CD4-positive, alpha-beta T cell treated with Interleukin-6 for 4 hours (primary cell): ENCODE measurements at regions not wholly inside any gene's neighbourhood (a gene's known extent, or its start where the extent isn't known, plus 50 kb on each side); places are given as distances from the start of the nearest gene placed in this dataset.
"Not testable (repeated sequence)": the region's sequence is repeated elsewhere in the genome, so short reads cannot be mapped to it uniquely, and the experiment has no call there.

Source experiments
- DNase-seq: peaks from one replicate; pipeline ENCODE4 v3.0.0-alpha.2; 2020; ENCODE audit warnings: mixed read lengths

DNA sequence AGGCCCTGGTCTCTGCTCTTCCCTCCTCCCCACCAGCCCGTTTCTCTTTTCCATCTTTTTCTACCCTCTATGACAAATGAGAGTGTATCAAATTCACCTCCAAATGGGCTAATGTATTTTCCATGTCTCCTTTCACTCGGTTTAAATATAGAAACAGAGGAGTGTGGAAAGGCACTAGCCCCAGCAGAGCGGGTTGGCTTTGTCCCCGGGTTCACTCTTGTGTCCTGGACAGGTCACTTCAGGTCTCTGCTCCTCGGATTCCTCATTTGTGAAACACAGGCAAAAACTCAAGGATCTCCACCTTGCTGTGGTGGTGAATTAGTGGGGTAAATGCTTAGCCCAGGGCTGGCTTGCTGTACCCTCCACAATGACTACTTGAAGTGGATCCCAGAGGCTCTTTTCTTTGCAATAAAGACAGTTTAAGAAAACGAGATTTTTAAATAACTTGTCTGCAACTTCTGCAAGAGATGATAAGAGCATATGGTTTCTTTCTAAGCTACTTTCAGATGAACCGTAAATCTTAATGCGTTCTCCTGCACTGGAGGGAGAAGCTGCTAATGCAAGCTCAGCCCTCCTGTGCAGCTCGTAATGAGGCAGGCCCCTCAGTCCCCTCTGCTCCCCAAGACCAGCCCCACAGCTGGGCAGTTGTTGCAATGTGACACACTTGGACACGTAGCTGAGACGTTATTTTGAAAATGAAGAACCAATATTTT is 292.9 kb downstream of the THBS2 start:
- no peak for DNase-seq

DNA sequence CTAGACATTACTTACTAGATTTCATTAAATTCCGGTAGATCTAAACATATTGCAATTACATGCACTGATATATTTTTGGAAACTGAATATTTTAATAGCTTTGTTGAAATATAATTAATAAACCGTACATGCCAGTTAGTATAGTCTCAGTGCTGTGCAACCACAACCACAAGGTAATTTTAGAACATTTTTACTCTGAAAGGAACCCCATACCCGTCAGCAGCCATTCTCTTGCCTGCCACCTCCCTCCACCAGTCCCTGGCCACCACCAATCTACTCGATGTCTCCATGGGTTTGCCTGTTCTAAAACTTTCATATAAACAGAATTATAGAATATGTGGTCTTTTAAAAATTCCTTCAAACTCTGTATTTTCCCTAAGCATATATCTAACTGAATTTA is 293.9 kb downstream of the THBS2 start:
- DNase-seq: no peak

DNA sequence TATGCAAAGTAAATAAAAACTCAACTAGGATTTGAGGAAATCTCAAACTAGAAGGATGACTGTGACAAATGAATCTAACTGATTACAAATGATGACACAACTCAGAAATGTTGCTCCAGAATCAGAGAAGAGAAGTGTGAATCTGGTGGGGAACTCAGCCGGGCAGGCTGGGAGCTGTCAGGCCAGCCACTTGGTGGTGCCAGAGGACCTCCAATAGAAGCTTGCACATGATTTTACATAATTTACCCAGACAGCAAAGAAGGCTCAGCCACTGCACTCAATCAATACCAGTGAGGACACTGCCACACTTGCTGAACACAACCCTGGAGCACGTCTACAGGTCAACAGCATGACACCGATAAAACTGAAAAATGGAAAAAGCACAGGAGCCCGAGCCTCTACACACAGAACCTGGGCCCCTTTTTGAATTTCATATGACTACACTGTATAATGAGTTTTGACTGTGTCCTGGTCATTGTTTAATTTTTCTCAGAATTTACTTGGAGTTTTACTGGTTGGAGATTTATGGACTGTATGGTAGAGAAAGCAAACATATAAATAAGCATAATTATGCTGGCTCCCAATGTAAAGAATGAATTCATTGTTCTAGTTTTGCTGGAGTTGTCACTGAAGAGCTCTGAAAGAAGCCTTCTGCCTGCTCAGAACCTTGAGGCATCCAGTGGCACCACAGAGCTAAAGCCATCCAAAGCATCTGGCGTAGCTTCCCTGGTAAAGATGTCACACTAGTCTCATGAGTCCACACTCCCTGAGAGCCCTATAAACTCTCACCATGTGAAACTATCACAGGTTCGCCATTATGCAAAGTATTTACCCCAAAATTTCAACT is 296.5 kb downstream of the THBS2 start:
- DNase-seq: peak; percentile 45

DNA sequence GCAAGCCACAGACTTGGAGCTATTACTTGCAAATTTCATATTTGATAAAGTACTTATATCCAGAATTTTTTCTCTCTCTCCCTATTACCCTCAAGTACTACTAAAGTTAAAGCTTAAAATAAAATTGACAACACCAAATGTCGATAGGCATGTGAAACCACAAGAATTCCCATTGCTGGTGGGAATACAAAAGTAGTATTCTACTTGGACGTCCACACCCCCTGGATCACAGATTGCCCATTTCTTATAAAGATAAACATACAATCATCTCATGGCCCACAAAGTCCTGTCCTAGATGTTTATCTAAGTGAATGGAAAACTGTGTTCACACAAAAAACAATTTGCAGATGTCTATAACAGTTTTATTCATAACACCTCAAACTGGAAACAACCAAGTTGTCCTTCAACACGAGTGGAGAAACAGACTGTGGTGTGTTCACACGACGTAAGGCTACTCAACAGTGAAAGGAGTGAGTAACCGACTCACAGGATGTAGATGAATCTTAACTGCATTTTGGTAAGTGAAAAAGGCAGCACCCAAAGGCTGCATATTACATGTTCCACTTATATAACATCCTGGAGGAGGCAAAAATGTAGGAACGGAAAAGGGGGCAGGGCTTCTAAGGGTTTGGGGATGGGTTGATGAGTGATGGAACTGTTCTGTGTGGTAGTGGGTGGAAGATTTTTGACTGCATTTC is 297.4 kb downstream of the THBS2 start:
- no peak for DNase-seq

DNA sequence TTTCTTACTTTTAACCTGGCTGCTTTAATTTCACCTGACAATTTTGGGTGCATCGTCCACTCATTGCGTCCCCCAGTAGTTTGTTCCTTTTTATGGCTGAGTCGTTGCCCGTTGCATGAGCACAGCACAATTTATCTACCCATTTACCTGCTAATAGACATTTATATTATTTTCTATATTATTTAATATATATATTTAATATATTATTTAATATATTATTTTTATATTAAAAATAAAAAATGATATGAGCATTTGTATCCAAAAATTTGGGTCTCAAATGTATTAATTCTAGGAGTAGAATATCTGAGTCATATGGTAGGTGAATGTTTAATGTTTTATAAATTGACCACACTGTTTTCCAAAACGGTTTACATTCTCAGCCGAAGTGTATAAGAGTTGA is 300.2 kb downstream of the THBS2 start:
- DNase-seq: no peak

DNA sequence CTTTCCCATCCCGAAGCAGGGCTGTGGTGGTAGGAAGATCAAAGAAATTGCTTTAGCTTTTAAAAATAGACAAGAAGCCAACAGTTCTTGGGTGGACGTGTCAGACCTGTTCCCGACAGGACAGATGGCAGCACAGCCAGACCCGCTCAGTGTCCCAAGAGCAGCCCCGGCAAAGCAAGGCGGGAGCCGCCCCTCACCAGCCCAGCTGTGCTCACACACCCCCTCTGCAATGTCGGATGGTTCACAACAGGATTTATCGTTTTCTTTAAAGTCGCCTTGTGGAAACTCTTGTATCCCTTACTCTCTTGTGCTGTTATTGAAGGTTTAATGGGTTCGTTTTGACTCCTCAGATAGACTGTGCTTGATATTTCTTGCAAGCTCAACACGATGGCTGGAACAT is 302.4 kb downstream of the THBS2 start:
- no peak for DNase-seq

DNA sequence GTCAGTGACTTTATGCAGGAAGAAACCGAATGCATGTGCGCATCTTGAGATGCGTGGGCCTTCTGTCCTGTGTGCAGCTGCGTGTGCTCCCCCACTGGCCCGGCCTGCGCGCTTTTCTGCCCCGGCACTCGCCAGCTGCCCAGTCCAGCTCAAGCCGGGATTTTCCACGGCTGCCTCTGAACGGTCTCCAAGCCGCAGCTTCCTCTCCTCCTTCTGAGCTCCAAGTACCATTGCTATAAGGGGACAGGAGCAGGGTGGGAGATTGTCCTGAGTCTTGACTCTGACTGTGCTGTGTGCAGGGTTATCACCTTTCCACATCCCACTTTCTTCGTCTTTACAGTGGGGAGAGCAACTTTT is 302.8 kb downstream of the THBS2 start:
- DNase-seq: no peak

DNA sequence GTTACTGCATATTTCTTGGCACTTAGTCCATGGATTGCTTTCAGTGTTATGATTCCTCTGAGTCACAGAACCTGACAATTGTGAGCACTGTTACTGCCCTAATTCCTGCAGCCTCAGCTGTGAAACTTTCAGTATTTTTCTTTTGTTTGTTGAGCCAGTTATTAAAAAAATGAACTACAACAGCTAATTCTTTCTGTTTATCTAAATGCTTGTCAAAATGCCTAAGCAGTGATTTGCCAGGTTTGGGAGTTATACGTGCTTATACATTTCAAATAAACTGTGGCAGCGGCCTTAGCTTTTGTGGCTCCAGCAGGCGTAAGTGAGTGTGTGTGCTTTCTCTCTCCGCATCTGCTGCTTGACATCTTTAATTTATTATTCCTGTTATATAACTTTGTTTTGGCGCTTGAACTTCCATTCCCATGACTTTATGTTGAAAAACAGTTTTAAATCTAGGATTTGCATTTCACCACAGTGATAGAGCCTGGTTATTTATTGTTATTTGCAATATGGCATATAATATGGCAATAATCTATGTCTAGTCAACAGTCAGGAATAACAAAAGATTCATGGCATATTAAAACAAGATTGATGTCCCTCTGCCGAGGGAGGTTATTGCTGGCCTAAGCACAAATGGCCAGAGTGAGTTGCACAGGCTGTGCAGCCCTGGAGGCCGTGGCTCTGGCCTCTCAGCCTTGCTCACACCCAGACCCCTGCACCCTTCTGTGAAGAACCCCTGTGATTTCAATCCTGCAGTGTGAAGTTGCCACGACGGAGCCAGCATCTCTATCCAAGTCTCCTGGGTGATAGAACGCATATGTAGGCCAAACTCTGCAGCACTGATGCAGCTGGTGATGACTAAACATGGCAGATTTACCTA is 303.4 kb downstream of the THBS2 start:
- no peak for DNase-seq

DNA sequence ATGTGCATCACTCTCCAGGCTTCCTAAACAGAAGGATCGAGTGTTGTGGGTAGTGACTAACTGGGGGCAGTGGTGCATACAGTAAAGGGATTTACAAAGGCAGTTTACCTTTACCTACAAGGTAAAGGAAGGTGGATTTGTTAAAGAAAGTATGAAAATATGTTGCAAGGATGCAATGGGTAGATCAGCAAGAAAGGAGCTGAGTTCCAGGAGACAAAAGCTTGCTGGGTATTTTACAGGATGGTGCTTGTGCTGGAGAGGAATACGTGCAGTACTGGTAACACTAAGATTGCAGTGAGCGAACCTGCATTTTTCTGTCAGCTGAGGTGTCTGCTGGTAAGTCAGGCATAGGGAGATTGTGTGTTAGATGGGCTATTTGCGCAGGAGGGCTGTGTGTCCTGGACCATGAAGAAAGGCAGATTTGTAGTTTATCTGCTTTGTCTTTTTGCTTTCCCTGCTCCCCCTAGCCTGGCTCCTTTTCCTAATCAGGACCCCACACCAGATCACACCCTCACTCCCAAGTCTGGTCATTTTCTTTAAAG is 304.6 kb downstream of the THBS2 start:
- no peak for DNase-seq

DNA sequence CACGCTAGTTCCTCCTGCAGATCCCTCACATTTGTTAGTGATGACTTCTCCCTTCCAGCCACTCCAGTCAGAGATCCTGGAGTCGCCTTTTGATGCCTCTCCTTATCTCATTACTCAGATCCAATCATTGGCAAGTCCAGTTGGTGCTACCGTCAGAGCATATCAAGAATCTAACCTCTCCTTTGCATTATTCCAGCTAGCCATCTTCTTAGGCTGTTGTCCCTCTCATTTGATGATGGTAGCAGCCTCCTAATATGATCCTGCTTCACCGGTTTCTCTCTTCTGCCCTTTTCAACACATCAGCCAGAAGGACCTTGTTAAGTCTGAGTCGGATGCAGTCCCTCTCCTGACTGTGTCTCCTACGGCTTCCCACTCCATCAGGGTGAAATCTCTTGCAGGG is 305.6 kb downstream of the THBS2 start:
- no peak for DNase-seq

DNA sequence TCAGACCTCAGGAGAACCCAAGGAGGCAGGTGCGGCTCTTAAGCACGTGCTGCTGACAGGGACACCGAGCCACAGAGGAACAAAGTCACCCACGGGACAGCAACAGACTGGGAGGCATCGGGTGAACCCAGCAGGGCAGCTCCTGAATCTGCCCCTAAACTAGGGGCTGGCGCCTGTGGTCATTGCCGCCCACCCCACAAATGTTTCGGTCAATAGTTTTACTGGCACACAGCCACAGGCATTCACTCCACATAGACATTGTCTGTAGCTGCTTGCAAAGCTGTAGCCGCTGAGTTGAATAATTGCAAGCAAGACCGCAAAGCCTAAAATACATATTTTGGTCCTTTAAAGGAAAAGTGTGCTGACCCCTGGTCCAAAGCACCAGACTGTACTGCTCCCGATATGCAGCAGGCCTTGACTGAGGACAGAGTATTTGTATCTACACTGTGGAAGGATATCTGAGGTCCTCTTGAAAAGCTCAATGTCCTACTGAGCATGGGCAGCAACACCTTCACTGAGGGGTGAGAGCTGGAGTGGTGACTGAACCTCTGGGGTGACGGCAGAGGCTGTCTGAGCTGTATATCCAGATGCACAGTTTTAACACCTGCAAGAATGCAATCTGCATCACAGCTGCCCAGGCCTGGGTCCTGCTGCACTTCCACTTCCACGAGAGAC is 310.3 kb downstream of the THBS2 start:
- no peak for DNase-seq

DNA sequence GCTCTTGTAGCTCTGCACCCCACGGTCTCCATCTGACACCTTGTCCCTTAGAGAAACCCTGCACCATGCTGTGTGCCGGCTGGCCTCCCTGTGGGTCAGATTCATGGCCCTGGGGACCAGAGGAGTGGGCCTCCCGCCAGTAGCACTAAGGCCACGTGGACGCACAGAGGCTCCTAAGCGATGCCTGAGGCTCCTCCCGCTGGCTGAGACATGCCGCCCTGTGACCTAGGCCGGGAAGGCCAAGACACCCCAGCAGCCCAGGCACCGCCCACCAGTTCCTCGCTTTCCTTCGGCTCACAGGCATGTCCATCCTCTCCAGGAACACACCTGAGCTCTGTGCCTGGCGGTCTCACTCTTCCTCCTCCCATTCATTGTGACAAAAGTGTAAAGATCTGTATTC is 311.0 kb downstream of the THBS2 start:
- DNase-seq: no peak

DNA sequence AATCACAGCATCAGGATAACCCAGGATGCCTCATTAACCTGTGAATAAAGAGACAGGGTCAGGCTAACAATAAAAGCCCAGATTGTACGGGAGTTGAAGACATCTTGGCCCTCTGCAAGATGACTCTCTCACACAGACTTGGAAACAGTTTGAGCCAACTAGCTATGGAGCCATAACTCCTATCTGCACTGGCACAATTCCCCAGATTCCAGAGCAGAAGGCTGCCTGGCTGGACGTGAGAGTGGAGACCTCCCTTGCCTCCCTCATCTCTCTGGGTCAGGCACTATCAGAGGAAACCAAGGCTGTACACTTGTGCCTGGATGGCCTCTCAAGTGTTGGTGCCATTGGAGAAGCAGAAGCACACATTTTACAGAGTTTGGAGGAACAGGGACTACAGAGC is 312.6 kb downstream of the THBS2 start:
- no peak for DNase-seq

DNA sequence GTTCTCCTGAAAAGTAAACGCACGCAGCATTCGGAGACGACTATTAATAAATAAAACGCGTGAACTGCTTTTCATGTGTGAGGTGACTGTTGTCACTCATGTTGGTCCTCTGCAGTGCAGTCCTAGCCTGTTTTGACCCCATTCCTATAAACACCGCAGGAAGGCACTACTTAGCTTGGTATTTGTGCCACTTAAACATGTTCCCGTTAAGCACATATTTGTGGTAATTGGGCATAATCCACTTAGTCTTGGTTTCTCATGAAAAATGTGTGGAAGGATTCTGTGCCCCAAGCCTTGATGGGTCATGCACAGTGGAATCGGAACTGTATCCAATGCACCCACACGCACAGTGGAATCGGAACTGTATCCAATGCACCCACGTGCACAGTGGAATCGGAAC is 313.9 kb downstream of the THBS2 start:
- no peak for DNase-seq

DNA sequence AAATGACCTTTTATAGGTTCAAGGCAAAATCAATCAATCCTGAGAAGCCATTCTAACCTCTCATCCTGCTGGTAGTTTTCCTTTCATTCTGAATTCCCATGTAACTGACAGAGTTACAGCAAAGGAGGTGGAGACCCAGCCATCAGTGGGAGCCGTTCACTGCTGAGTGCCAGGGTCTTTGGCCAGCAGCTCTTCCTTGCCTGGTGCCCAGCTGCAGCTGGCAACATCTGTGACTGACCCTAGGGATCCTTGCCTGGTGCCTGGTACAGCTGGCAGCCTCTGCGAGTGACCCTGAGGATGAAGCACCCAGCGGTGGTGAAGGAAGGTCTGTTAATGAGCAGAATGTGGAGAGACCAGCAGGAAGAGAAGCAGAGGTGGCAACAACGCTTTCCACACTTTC is 314.6 kb downstream of the THBS2 start:
- DNase-seq: no peak

DNA sequence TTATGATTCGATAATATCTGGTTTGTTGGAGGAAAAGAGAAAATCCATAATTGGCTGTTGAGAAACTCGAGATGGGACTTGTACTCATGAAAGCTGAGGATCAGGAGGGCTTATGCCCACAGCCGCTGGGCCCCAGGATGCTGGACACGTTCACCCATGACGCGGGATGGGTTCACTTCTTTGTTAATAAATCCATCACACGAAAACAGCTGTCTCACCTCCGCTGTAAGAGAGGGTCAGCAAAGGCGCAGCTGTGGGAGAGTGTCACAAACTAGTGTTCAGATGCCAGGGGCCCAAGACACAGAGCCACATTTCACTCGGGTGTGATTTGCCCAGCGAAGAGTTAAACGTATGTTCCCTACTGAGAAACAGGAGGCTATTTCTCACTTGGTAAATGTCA is 315.1 kb downstream of the THBS2 start:
- DNase-seq: no peak

DNA sequence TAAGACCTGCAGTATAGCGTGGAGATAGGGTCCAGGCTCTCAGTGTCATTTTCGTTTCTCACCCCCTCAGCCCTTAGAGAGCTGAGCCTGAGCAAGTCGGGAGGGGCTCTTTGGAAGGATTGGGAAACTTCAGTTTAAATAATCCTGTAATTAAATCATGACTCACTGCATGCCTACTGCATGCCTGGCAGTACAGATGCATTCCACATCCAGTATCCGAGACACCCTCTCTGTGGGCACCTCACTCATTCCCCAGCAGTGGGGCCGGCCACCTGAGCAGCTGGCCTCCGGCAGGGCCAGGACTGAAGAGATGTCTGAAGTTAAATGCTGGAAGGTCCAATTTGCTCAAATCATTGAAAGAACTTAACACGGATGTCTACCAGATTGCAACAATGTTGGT is 316.6 kb downstream of the THBS2 start:
- DNase-seq: no peak

DNA sequence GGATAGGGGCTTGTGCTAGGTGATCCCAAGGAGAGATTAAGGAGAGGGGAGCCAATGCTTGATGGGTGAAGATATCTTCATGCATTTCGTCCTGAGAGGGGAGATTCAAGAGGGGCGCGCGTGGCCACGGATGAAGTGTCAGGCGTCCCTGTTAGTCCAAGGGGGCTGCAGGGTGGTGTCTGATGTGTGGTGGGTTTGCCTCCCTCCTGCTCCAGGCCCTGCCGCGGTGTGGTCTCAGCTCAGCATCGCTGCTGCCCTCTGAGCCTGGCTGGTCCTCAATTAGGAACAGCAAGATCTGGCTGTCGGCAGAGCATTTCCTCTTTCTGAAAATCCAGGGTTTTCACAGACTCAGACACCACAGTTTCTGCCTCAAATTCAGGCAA is 318.0 kb downstream of the THBS2 start:
- no peak for DNase-seq

DNA sequence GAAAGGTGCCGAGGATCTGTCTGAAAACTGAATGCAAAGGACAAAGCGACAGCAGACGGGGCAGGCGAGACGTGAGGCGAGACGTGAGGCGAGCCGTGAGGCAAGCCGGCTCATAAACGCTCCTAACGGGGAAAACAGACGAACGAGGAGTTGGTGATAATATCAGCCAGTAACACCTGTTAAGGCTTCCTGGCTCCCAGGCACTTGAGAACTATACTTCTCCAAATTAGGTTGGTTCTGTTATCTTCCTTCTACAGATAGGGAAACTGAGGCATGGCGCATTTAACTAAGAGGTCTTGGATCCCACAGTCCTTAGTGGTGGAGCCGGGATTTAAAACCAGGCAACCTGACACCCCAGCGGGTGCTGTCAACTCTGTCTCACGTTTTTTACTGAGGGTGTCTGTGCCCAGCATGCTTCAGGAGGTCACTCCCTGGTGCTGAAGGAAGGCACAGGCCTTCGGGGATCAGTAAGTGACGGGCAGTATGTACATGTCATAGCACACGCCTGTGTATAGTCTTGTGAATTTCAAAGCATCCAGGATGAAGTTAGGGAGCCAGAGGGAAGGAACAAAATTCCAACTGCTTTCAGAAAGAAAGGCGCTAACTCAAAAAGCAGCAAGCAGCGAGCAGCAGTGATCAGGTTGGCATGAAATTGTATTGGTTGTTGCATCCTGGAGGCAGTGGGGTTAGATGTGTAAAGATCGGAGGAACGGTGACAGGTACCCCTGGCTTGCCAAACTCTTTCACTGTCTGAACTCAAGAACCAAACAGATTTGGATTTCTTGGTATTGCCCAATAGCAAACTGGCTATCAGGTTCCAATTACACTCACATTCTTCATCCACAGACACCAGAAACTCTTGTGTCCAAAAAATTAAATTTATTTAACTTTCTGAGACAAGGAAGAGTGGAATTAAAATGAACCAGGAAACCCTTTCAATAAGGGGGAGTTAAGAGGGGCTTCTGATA is 318.7 kb downstream of the THBS2 start:
- no peak for DNase-seq

DNA sequence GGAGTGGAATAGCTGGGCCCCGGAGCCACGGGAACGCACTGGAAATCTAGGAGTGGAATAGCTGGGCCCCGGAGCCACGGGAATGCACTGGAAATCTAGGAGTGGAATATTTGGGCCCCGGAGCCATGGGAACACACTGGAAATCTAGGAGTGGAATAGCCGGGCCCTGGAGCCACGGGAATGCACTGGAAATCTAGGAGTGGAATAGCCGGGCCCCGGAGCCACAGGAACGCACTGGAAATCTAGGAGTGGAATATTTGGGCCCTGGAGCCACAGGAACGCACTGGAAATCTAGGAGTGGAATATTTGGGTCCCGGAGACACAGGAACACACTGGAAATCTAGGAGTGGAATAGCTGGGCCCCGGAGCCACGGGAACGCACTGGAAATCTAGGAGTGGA is 321.5 kb downstream of the THBS2 start:
- DNase-seq: not testable (repeated sequence)

DNA sequence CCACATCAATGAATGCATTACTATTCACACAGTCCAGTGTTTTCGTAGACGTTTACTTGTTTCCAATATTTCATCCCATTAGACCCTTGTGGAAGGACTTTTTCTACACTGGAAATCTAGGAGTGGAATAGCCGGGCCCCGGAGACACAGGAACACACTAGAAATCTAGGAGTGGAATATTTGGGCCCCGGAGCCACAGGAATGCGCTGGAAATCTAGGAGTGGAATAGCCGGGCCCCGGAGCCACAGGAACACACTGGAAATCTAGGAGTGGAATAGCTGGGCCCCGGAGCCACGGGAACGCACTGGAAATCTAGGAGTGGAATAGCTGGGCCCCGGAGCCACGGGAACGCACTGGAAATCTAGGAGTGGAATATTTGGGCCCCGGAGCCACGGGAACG is 322.6 kb downstream of the THBS2 start:
- not testable (repeated sequence) for DNase-seq
